ENCODE measurements at regions not wholly inside any gene's neighbourhood (a gene's known extent, or its start where the extent isn't known, plus 50 kb on each side); places are given as distances from the start of the nearest gene placed in this dataset.

DNA sequence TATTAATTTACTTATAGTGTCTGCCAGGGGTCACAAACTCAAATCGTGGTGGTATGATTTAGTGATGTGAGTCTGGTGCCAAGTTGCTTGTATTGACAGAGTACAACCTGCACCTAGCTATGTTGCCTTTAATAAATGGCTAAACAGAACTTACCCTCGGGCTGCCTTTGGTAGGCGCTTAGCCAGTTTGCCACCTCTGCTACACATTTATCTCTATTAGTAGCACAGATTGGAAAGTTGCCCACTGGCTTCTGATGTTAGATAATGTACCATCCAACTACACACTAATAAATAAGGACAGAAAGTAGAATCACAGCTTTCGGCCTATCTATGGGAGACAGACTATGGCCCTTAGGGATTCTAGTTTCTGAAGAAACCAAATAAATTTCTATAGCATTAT, 368.4 kb downstream of the MAN2A1 start:
- Histone ChIP-seq H3K18ac (ENCODE audit: low read depth, low read length) (no peak overlapping the region), H2BK120ac (ENCODE audit: low read depth, low read length) (no peak overlapping the region), H3K79me1 (ENCODE audit: low read depth in 1 of 2, low read length in 2 of 2) (no peaks in the 10 kb centered on the region), H3K36me3 (ENCODE audit: control insufficient read depth, insufficient read depth, low read length) (no peaks in the 10 kb centered on the region), H4K20me1 (ENCODE audit: insufficient read depth, low read length) (no peaks in the 10 kb centered on the region), H2BK5ac (ENCODE audit: low read depth, low read length, poor library complexity, severe bottlenecking) (no peak overlapping the region), H2AK5ac (ENCODE audit: low read depth, low read length) (no peak overlapping the region), H2AFZ (replicated peaks; ENCODE audit: low read length, poor library complexity) (no peak overlapping the region), H3K4me1 (ENCODE audit: control insufficient read depth, insufficient read depth, low read length) (no peaks in the 10 kb centered on the region), H3K4me2 (ENCODE audit: low read depth, low read length) (no peak overlapping the region), H4K5ac (ENCODE audit: low read depth, low read length) (no peak overlapping the region), H2BK20ac (ENCODE audit: low read depth, low read length) (no peak overlapping the region), H2BK15ac (ENCODE audit: low read depth, low read length) (no peak overlapping the region), H2AK9ac (replicated peaks; ENCODE audit: low read depth, low read length, poor library complexity) (no peak overlapping the region), H4K91ac (ENCODE audit: insufficient read depth, low read depth, low read length) (no peak overlapping the region), H3K9ac (ENCODE audit: low read depth, low read length) (no peak overlapping the region), H4K8ac (ENCODE audit: low read depth in 2 of 2, low read length in 2 of 2) (no peak overlapping the region), H3K27me3 (ENCODE audit: control insufficient read depth, insufficient read depth, low read length) (no peaks in the 10 kb centered on the region), H3K4ac (ENCODE audit: low read depth, low read length) (no peak overlapping the region), H3K23ac (ENCODE audit: low read depth, low read length) (no peak overlapping the region), H3K9me1 (ENCODE audit: insufficient read depth, low read length) (no peaks in the 10 kb centered on the region), H3K14ac (replicated peaks; ENCODE audit: low read depth, low read length) (no peak overlapping the region), H3K9me3 (ENCODE audit: control insufficient read depth, insufficient read depth, low read length) (no peaks in the 10 kb centered on the region), H3K56ac (ENCODE audit: extremely low read depth, insufficient read depth, low read length) (no peak overlapping the region), H3K27ac (ENCODE audit: insufficient read depth, low read length) (no peak overlapping the region), H3K4me3 (ENCODE audit: insufficient read depth, low read depth, low read length) (no peak overlapping the region)
- intact Hi-C loops (cut with micrococcal nuclease) (no loop called here), dilution Hi-C loops (cut with HindIII; ENCODE audit: low sequenced_read_pairs, unreplicated experiment) (no loop called here), in situ Hi-C loops (cut with MboI; ENCODE audit: low sequenced_read_pairs) (no loop called here)
- TF ChIP-seq MAZ (IDR thresholded peaks at IDR 0.05; ENCODE audit: borderline replicate concordance, low read depth, low read length), result no peak
- POLR2A ChIA-PET (ENCODE audit: unreplicated experiment), result no interaction called here
- no CpG with 5 or more reads among the region's 4 CpGs for WGBS, 2 experiments (ENCODE audit: extremely low coverage in 2 of 2, insufficient read length in 1 of 2)
- CTCF ChIA-PET, result no interaction called here
- ATAC-seq (ENCODE audit: low read depth), result no peak
- DNase-seq, result no peak
- BruUV-seq (replicated peaks), result no TSS peak

Data from IMR-90 (cell line).